Stimulated activated naive B cell treated with anti-CD40 and anti-IgM and Interleukin-4, amounts not matched to agents 10 μg/mL and 1 μg/mL and 100 μg/mL, for 72 hours (primary cell): ENCODE measurements at regions not wholly inside any gene's neighbourhood (a gene's known extent, or its start where the extent isn't known, plus 50 kb on each side); places are given as distances from the start of the nearest gene placed in this dataset.
A peak's percentile ranks its signal among the peaks of the same experiment; 100 is the strongest.
"Not testable (repeated sequence)": the region's sequence is repeated elsewhere in the genome, so short reads cannot be mapped to it uniquely, and the experiment has no call there.

Experiments
- ATAC-seq, 2 donors: fragments of 150-1000 bp; cut with Tn5 transposase; replicated peaks; 2 replicates each; pipeline ENCODE4 v1.10.0; 2021; ENCODE audit warnings: moderate library complexity in 1 of 2
- DNase-seq: peaks from one replicate; pipeline ENCODE4 v3.0.0; 2021
- H3K27ac Mint-ChIP-seq: one replicate; pipeline ENCODE4 v1.8.0; 2022; ENCODE audit warnings: mild to moderate bottlenecking, mixed read lengths
- H3K27me3 Mint-ChIP-seq, 2 donors: one replicate each; pipeline ENCODE4 v1.8.0; 2022; ENCODE audit warnings: mixed read lengths in 2 of 2
- H3K36me3 Mint-ChIP-seq, 2 donors: one replicate each; pipeline ENCODE4 v1.8.0; 2022; ENCODE audit warnings: mixed read lengths in 2 of 2, mild to moderate bottlenecking in 1 of 2
- H3K4me1 Mint-ChIP-seq, 2 donors: one replicate each; pipeline ENCODE4 v1.8.0; 2022; ENCODE audit warnings: mixed read lengths in 2 of 2, mild to moderate bottlenecking in 1 of 2
- H3K4me3 Mint-ChIP-seq, 2 donors: one replicate each; pipeline ENCODE4 v1.8.0; 2022; ENCODE audit warnings: mild to moderate bottlenecking in 2 of 2, mixed read lengths in 2 of 2, moderate library complexity in 1 of 2
- H3K9me3 Mint-ChIP-seq, 2 donors: one replicate each; pipeline ENCODE4 v1.8.0; 2022; ENCODE audit warnings: mixed read lengths in 2 of 2, mild to moderate bottlenecking in 1 of 2

DNA sequence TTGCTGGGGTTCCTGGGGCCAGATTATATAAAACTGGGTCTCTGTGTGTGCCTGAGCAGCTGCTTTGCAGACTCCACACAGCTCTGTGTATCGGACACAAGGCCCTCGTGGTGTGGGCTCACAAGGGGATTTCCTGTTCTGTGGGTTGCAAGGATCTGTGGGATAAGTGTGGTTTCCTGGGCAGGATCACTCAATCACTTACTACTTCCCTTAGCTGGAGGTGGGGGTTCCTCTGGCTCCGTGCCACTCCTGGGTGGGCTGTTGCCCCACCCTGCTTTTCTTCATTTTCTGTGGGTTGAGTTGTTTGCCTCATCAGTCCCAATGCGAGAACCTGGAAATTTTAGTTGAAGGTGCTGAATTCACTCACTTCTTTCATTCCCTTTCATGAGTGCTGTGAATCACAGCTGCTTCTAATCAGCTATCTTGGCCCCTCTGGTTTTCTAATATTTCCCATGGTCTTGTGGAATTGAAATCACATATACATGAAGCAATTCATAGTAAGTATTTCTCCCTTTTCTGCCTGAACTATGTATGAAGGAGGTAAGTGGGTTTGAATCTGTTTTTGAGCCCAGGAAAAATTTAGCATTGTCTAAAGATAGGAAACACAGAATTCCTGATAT lies 196.3 kb downstream of the DCDC2C start:
- Mint-ChIP-seq H3K36me3 (no peaks in the 10 kb centered on the region), H3K4me1 (no peaks in the 10 kb centered on the region)
- no peak for ATAC-seq

DNA sequence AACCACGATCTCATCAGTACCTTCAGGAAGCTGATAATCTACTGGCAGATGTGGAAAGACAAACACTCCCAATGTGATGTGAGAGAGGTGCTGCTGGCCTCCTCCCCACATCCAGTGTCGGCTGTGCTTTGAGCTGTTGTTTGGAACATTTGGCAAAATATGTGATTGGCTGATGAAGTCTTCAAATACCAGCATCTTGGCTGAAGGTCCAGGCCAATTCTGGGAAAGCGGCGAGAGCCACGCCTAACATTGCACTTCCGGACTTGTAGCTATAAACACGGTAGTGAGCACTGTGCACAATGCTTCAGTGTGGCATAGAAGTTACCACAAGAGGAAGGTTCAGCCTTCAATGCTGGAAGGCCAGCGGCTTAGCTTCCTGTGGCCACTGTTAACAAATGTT lies 198.8 kb downstream of the DCDC2C start:
- Mint-ChIP-seq H3K4me1 (no peaks in the 10 kb centered on the region), H3K27me3 (peaks cover 4 to 10% of the 10 kb centered on the region in 2 donors), H3K36me3 (no peaks in the 10 kb centered on the region), H3K4me3 (no peak overlapping the region), H3K9me3 (peaks cover 7% of the 10 kb centered on the region in 2 donors), H3K27ac (no peak overlapping the region)
- DNase-seq: no peak
- no peak for ATAC-seq

More for the DNA sequence above, 196.3 kb downstream of the DCDC2C start:
- H3K4me3 Mint-ChIP-seq: no peak overlapping the region
- H3K9me3 Mint-ChIP-seq: peaks cover 5 to 16% of the 10 kb centered on the region in 2 donors
- H3K27ac Mint-ChIP-seq: no peak overlapping the region
- H3K27me3 Mint-ChIP-seq: peaks cover 4 to 10% of the 10 kb centered on the region in 2 donors
- DNase-seq: no peak

DNA sequence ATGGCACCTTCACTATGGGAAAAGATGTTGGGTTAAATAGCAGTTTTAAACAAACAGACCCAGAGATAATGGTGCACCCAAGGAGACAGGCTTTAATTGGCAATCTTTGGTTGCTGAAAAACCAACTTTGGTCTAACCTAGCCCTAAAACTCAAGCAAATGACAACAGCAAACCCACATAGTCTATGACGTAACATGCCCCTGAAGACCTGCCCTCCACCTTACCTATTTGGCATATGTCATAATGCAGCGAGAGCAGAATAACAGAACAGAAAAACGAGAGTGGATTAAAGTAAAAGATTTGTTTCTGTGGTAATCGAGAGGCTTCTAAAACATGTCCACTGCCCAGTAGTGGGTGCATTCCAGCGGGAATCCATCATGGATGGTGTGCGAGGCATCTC lies 200.7 kb downstream of the DCDC2C start:
- no peaks in the 10 kb centered on the region for H3K36me3 Mint-ChIP-seq
- H3K4me3 Mint-ChIP-seq: no peak overlapping the region
- H3K27ac Mint-ChIP-seq: no peak overlapping the region
- H3K9me3 Mint-ChIP-seq: peaks cover 6 to 14% of the 10 kb centered on the region in 2 donors
- DNase-seq: no peak
- H3K27me3 Mint-ChIP-seq: peaks cover 4 to 10% of the 10 kb centered on the region in 2 donors
- H3K4me1 Mint-ChIP-seq: no peaks in the 10 kb centered on the region
- ATAC-seq: no peak

DNA sequence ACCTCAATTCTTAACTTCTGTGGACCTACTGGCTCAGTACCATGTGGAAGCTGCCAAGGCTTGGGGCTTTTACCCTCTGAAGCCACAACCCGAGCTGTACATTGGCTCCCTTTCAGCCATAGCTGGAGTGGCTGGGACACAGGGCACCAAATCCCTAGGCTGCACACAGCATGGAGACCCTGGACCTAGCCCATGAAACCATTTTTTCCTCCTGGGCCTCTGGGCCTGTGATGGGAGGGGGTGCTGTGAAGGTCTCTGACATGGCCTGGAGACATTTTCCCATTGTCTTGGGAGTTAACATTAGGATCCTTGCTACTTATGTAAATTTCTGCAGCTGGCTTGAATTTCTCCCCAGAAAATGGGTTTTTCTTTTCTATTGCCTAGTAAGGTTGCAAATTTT lies 205.1 kb downstream of the DCDC2C start:
- H3K27ac Mint-ChIP-seq, H3K27me3 Mint-ChIP-seq, ATAC-seq, DNase-seq, H3K4me1 Mint-ChIP-seq, H3K4me3 Mint-ChIP-seq, H3K36me3 Mint-ChIP-seq: not testable (repeated sequence)
- peaks cover 10 to 22% of the 10 kb centered on the region in 2 donors for H3K9me3 Mint-ChIP-seq

DNA sequence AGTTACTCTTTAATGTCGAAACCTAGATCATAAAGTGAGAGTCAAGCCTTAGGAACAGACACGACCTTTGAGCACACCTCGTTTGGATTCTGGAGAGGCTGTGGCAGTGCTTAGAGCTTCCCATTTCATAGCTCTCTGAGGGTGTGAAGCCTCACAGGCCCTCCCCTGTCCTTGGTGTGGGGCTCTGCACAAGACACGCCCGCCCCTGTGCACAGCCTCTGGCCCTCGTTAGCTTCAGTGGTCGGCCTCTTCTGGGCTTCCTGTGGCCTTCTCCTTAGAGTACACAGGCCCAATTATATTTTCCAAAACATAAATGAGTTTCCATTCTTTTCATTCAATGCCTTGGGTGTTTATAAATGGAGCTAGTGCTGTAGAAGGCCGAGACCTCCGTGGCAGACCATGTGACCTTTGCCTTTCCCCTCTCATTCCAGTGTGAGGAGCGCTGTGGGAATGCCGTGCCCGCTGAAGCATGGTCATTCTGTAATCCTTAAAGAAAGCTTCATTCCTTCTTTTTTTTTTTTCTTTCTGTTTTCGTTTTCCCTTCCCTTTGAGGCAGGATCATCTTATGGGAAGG lies 208.6 kb downstream of the DCDC2C start:
- H3K4me1 Mint-ChIP-seq: no peaks in the 10 kb centered on the region
- DNase-seq (no peak), ATAC-seq (no peak)
- no peak overlapping the region for H3K4me3 Mint-ChIP-seq
- H3K27ac Mint-ChIP-seq: no peak overlapping the region
- H3K36me3 Mint-ChIP-seq: no peaks in the 10 kb centered on the region
- peaks cover 0 to 3% of the 10 kb centered on the region in 2 donors for H3K27me3 Mint-ChIP-seq
- peaks cover 10 to 20% of the 10 kb centered on the region in 2 donors for H3K9me3 Mint-ChIP-seq

DNA sequence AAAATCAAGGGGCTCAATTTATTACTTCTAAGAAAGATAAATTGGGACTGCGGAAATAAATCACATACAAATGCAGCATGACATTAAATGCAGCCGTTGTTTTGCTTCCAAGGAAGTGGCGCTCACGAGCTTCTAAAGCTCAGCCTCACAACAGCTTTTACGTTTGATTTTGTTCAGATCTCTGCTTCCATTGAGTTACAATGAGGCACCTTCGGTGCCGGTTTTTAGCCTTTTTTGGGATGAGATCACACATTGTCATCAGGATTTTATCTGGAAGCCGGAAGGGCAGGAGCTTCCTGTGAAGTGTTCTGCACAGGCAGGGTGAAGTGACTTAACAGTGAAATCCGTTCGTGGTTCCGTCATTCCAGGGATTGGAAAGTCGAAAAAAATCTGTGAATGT lies 209.8 kb downstream of the DCDC2C start:
- peaks cover 0 to 3% of the 10 kb centered on the region in 2 donors for H3K27me3 Mint-ChIP-seq
- ATAC-seq (no peak), DNase-seq (no peak)
- H3K9me3 Mint-ChIP-seq: peaks cover 6 to 13% of the 10 kb centered on the region in 2 donors
- no peak overlapping the region for H3K27ac Mint-ChIP-seq
- H3K4me1 Mint-ChIP-seq: no peaks in the 10 kb centered on the region
- H3K36me3 Mint-ChIP-seq: no peaks in the 10 kb centered on the region
- no peak overlapping the region for H3K4me3 Mint-ChIP-seq

DNA sequence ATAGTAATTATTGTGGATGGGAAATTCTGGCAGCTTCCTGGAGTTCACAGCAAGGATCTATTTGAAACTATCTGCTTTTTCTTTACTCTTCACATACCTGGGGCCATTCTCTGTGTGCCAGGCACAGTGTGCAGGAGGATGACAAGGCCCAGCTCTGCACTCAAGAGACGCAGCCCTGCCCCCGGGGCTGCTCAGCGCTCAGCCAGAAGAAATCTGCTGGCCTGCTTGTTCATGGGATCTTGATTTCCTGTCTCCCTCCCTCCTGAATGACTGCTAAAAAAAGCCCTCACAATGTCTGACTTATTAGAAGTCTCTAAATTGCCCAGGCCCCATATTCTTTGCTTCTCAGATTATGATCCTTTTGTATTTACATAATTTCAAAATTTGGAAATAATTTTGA lies 210.9 kb downstream of the DCDC2C start:
- no peak overlapping the region for H3K4me3 Mint-ChIP-seq
- H3K9me3 Mint-ChIP-seq: peaks cover 3 to 7% of the 10 kb centered on the region in 2 donors
- DNase-seq: no peak
- H3K36me3 Mint-ChIP-seq: no peaks in the 10 kb centered on the region
- no peaks in the 10 kb centered on the region for H3K4me1 Mint-ChIP-seq
- peaks cover 0 to 3% of the 10 kb centered on the region in 2 donors for H3K27me3 Mint-ChIP-seq
- ATAC-seq: no peak
- H3K27ac Mint-ChIP-seq: no peak overlapping the region

DNA sequence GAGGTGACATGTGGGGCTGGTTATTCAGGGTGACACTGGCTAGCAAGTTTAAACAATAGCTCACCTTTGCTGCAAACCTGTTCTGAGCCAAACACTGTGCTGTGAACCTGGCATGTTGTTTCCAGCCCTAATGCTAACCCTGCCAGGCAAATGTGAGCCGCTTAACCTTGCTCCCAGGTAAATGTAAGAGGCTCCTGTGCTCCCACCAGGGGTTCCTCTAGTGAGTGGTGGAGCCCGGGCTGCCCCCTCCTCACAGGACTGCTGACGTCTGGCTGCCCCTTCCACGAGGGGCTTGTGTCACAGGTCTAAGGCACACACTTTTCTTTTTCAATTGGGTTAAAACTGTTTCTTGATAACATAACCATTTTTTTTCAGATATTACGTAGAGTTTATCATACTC lies 223.7 kb downstream of the DCDC2C start:
- no peak for ATAC-seq
- DNase-seq: no peak
- Mint-ChIP-seq H3K4me3 (no peak overlapping the region), H3K36me3 (no peaks in the 10 kb centered on the region), H3K9me3 (peaks cover 0 to 5% of the 10 kb centered on the region in 2 donors), H3K27me3 (no peaks in the 10 kb centered on the region), H3K4me1 (no peaks in the 10 kb centered on the region), H3K27ac (no peak overlapping the region)

DNA sequence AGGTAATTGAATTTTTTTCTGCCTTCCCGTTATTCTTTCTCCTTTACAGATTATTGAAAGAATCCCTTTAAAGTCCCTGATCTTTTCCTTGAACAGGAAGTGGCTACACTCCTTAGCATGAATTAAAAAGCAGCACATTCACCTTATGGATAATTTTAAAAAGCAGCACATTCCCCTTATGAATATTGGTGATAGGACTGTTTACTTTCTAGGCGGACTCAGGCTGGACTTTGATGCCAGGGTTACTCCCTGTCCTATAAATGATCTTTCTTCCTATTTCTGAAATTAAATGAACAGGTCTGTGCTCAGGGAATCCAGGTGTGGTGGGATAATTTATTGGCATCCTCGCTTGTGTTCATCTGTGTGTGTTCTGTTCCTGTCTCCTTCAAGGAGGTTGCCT lies 226.0 kb downstream of the DCDC2C start:
- Mint-ChIP-seq H3K27ac (no peak overlapping the region), H3K27me3 (no peaks in the 10 kb centered on the region)

DNA sequence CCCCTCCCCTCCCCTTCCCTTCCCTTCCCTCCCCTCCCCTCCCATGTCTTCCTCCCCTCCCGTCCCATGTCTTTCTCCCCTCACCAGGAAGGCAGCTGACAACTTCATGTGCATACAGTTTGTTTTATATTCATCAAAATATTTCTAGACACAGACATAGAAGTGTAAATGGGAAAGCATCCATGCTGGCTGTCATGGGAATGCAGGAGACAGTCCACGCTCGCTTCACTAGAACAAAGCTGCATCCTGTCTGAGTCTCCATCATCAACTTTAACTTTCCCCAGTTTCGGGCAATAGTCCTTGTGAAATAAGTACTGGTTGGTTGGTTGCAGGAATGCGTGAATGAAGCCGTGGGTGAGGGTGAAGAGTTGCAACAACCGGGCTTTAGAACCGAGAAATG lies 226.9 kb downstream of the DCDC2C start:
- DNase-seq: no peak
- ATAC-seq: no peak
- no peaks in the 10 kb centered on the region for H3K4me1 Mint-ChIP-seq
- H3K36me3 Mint-ChIP-seq: no peaks in the 10 kb centered on the region
- H3K27ac Mint-ChIP-seq: no peak overlapping the region
- H3K9me3 Mint-ChIP-seq: peaks cover 9 to 10% of the 10 kb centered on the region in 2 donors
- H3K27me3 Mint-ChIP-seq: no peaks in the 10 kb centered on the region
- no peak overlapping the region for H3K4me3 Mint-ChIP-seq

More for the DNA sequence above, 226.0 kb downstream of the DCDC2C start:
- Mint-ChIP-seq H3K4me1 (no peaks in the 10 kb centered on the region), H3K4me3 (no peak overlapping the region), H3K36me3 (no peaks in the 10 kb centered on the region), H3K9me3 (peaks cover 10 to 14% of the 10 kb centered on the region in 2 donors)
- no peak for ATAC-seq
- no peak for DNase-seq

DNA sequence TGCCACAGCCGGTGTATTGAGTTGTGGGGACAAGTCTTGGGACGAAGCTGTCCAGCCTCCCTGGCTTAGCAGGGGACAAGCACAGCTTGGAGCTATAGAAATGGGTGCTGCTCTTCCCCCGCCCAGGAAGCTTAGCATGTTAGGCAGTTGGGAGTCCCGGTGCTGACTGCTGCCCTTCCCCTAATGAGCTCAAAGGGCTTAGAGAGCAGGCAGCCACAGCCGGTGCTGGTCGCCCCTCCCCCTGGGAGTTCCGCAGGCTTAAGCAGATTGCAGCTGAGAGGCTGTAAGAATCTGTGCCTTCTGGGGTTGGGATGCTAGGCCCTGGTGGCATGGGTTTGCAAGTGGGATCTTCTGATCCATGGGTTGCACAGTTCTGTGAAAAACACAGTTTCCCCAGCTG lies 237.3 kb downstream of the DCDC2C start:
- H3K9me3 Mint-ChIP-seq: peaks cover 0 to 6% of the 10 kb centered on the region in 2 donors
- H3K27me3 Mint-ChIP-seq: peaks cover 0 to 6% of the 10 kb centered on the region in 2 donors
- no peaks in the 10 kb centered on the region for H3K4me1 Mint-ChIP-seq
- no peak overlapping the region for H3K27ac Mint-ChIP-seq
- H3K4me3 Mint-ChIP-seq: no peak overlapping the region
- DNase-seq: no peak
- no peaks in the 10 kb centered on the region for H3K36me3 Mint-ChIP-seq
- no peak for ATAC-seq

DNA sequence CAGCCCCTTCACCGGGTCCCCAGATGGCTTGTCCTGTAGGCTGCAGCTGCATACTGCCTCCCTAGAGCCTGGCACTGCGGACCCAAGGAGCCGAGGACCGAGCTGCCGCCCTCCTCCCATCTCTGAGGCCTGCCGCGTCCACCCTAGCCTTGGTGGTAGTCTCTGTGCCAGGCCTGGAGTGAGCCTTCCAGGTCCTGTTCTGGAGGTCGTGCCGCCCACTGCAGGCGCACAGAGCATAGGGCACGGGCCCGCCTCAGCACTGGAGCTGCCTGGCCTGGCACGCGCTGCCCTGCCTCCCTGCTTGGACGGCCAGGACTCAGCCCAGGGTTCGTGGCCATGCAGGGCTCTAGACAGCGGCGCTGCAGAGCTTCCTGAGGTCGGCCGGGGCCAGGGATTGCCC lies 239.5 kb downstream of the DCDC2C start:
- Mint-ChIP-seq H3K27ac (no peak overlapping the region), H3K4me1 (no peaks in the 10 kb centered on the region), H3K36me3 (no peaks in the 10 kb centered on the region), H3K4me3 (no peak overlapping the region), H3K27me3 (peaks cover 0 to 9% of the 10 kb centered on the region in 2 donors), H3K9me3 (peaks cover 0 to 4% of the 10 kb centered on the region in 2 donors)
- ATAC-seq: no peak
- DNase-seq: no peak

DNA sequence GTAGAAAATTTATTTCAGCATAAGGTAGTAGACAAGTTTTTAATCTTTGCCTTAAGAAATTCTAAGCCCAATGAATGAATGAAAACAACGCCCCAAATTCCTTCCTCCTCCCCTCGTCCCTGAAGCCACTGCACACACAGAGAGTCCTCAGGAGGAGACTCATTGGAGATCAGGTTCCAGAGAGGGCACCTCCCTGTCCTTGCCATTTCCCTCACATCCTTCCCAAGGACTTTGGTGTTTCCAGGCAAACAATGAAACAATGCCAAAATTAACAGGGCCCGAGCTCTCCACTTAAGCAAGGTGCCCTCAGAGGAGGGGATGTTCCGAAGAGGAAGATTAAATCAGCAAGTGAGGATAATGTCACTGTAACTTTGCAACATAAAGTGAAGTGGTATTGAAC lies 240.7 kb downstream of the DCDC2C start:
- Mint-ChIP-seq H3K27me3 (peaks cover 0 to 9% of the 10 kb centered on the region in 2 donors), H3K36me3 (no peaks in the 10 kb centered on the region), H3K4me3 (no peak overlapping the region), H3K27ac (no peak overlapping the region), H3K4me1 (no peaks in the 10 kb centered on the region), H3K9me3 (peaks cover 0 to 1% of the 10 kb centered on the region in 2 donors)
- no peak for DNase-seq
- no peak for ATAC-seq

DNA sequence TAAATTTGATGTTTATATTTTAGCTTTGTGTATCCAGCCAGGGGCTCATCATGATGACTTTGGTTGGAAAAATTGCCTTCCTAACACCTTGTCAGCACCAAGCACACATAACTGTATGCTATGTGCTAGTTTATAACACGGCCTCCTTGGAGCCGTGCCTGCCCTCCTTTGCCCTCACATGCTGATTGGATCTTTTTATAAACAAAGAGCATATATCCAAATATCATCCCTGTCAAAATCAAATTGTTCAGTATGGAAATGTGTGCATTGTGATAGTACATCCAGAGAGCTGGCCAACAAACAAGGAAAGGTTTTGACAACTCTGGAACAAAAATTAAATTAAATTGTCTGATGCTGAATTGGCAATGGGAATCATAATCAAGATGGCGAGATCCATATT lies 241.5 kb downstream of the DCDC2C start:
- no peak for DNase-seq
- no peak overlapping the region for H3K4me3 Mint-ChIP-seq
- no peak for ATAC-seq
- H3K36me3 Mint-ChIP-seq: no peaks in the 10 kb centered on the region
- H3K9me3 Mint-ChIP-seq: peaks cover 0 to 1% of the 10 kb centered on the region in 2 donors
- peaks cover 0 to 4% of the 10 kb centered on the region in 2 donors for H3K27me3 Mint-ChIP-seq
- no peak overlapping the region for H3K27ac Mint-ChIP-seq
- H3K4me1 Mint-ChIP-seq: no peaks in the 10 kb centered on the region

DNA sequence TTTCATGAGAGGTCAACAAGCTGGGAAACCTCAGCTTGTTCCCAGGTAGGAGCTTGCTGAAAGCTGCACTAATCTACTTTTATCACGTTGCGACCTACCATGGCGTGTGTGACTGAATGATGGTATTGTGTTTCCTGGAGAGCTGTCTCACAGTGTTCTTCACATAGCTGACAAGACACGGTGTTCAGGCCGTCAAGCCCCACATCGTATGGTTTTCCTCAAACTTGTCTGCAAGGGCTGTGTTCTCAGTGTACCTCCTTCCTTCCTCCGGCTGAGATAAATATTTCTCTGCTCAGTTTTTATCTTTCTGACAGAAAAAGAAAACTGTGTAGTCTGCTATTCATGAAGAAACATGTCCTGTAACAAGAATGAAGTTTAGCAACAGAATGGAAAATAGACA lies 244.8 kb downstream of the DCDC2C start:
- DNase-seq (no peak), ATAC-seq (no peak)
- H3K27me3 Mint-ChIP-seq: peaks cover 0 to 4% of the 10 kb centered on the region in 2 donors
- no peaks in the 10 kb centered on the region for H3K36me3 Mint-ChIP-seq
- no peak overlapping the region for H3K4me3 Mint-ChIP-seq
- no peaks in the 10 kb centered on the region for H3K4me1 Mint-ChIP-seq
- peak overlapping the region; percentile 22 for H3K27ac Mint-ChIP-seq
- H3K9me3 Mint-ChIP-seq: peaks cover 0 to 6% of the 10 kb centered on the region in 2 donors
